ENCODE measurements at regions not wholly inside any gene's neighbourhood (a gene's known extent, or its start where the extent isn't known, plus 50 kb on each side); places are given as distances from the start of the nearest gene placed in this dataset.

DNA sequence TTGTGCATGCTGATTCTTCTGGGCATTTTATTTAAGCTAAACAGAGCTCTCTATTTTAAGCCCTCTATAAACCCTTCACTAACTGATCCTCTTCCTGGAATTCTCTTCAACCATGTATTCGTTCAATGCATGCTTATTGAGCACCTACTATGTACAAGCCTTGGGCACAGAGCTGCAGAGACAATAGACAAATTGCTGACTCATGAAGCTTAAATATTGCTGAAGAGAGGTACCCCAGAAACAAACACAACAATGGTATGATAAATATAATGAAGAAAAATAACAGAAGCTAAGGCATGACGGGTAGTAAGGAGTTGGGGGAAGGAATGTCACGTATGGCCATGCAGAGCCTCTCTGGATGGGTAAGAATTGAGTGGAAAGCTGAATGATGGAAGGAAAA is 222.2 kb downstream of the PPARGC1A start:
- H3K4me2 ChIP-seq (ENCODE audit: insufficient read depth, low read length): no peak overlapping the region
- TF ChIP-seq ZNF75A (CRISPR knock-in tag; IDR thresholded peaks at IDR 0.05) (no peak), MAFG (tag; conservative IDR thresholded peaks at IDR 0.05) (peak; percentile 49; the same call in 1 of the 2 replicates), GTF2F1 (IDR thresholded peaks at IDR 0.05; ENCODE audit: low read depth, low read length) (no peak), C11orf30 (IDR thresholded peaks at IDR 0.05; ENCODE audit: low read depth) (peak; percentile 47; the same call in 1 of the 2 replicates), MAFF (IDR thresholded peaks at IDR 0.05; ENCODE audit: low read length) (peak; percentile 13; the same call in 1 of the 2 replicates), MAFK (IDR thresholded peaks at IDR 0.05; ENCODE audit: low read length) (peak; percentile 57), YY1 (IDR thresholded peaks at IDR 0.05; ENCODE audit: borderline replicate concordance in 1 of 3, control insufficient read depth in 1 of 3, extremely low read depth in 1 of 3, insufficient read depth in 3 of 3, insufficient read length in 1 of 3, insufficient replicate concordance in 2 of 3, low read depth in 1 of 3, low read length in 2 of 3) (no peak), ZNF316 (IDR thresholded peaks at IDR 0.05) (peak; percentile 55; the same call in 1 of the 2 replicates)
- no peak overlapping the region for H2AFZ ChIP-seq (ENCODE audit: low read depth, low read length)
- H3K4me1 ChIP-seq (replicated peaks in 1 of 2; ENCODE audit: control insufficient read depth in 2 of 2, insufficient read depth in 2 of 2, low read length in 2 of 2): no peaks in the 10 kb centered on the region
- no peaks in the 10 kb centered on the region for H3K36me3 ChIP-seq (ENCODE audit: control insufficient read depth, insufficient read depth, low read length)
- no peak overlapping the region for H3K9ac ChIP-seq (ENCODE audit: insufficient read depth in 1 of 2, low read depth in 2 of 2, low read length in 2 of 2)
- no peaks in the 10 kb centered on the region for H4K20me1 ChIP-seq (replicated peaks; ENCODE audit: control insufficient read depth, insufficient read depth, low read length)
- no peaks in the 10 kb centered on the region for H3K9me3 ChIP-seq (replicated peaks; ENCODE audit: control insufficient read depth, insufficient read depth, low read depth, low read length)
- H3K27ac ChIP-seq (ENCODE audit: extremely low read depth, low read depth, low read length): no peak overlapping the region
- no TSS peak for BruUV-seq (replicated peaks)
- POLR2A ChIA-PET: no interaction called here
- CTCF ChIA-PET (ENCODE audit: low intra/inter-chr PET ratio): no interaction called here
- DNase-seq (ENCODE audit: extremely low read depth in 1 of 4, low spot score in 3 of 4) (no peak), FAIRE-seq (no peak), ATAC-seq (no peak)
- no peaks in the 10 kb centered on the region for H3K79me2 ChIP-seq (ENCODE audit: control insufficient read depth, insufficient read depth, low read length)
- WGBS (ENCODE audit: insufficient coverage, low coverage, missing lambda C conversion rate): 0% methylated on average over 3 of the region's 3 CpGs
- H3K9me1 ChIP-seq (ENCODE audit: control insufficient read depth, insufficient read depth, low read length): no peaks in the 10 kb centered on the region
- no peak overlapping the region for H3K4me3 ChIP-seq
- no peaks in the 10 kb centered on the region for H3K27me3 ChIP-seq (ENCODE audit: control insufficient read depth in 2 of 2, insufficient read depth in 2 of 2, low read length in 2 of 2)
- intact Hi-C loops (cut with micrococcal nuclease) (no loop called here), in situ Hi-C loops (cut with MboI) (no loop called here)

All from K562 (cell line).